GM19023 (cell line): ENCODE measurements at regions not wholly inside any gene's neighbourhood (a gene's known extent, or its start where the extent isn't known, plus 50 kb on each side); places are given as distances from the start of the nearest gene placed in this dataset.
"Not testable (repeated sequence)": the region's sequence is repeated elsewhere in the genome, so short reads cannot be mapped to it uniquely, and the experiment has no call there.

Experiments used
- ATAC-seq: cut with Tn5 transposase; IDR thresholded peaks from one replicate; pipeline ENCODE4 v1.9.1; 2021; ENCODE audit warnings: mild to moderate bottlenecking, moderate library complexity; ENCODE audit not compliant: unreplicated experiment

- ATAC-seq: no peak
Measured at GRCh38 chrX:8027827-8028226, 100.6 kb upstream of the PNPLA4 start.

GRCh38 chrX:8025705-8026104 lies 98.5 kb upstream of the PNPLA4 start:
- no peak for ATAC-seq

GRCh38 chrX:8018934-8019333 lies 91.7 kb upstream of the PNPLA4 start:
- ATAC-seq: no peak

- no peak for ATAC-seq
Measured at GRCh38 chrX:8010105-8010504, 82.9 kb upstream of the PNPLA4 start.

- ATAC-seq: no peak
Measured at GRCh38 chrX:8005678-8006347, 78.6 kb upstream of the PNPLA4 start.

GRCh38 chrX:8003147-8003883 lies 76.1 kb upstream of the PNPLA4 start:
- no peak for ATAC-seq

GRCh38 chrX:7996851-7997250 lies 69.6 kb upstream of the PNPLA4 start:
- ATAC-seq: no peak

DNA sequence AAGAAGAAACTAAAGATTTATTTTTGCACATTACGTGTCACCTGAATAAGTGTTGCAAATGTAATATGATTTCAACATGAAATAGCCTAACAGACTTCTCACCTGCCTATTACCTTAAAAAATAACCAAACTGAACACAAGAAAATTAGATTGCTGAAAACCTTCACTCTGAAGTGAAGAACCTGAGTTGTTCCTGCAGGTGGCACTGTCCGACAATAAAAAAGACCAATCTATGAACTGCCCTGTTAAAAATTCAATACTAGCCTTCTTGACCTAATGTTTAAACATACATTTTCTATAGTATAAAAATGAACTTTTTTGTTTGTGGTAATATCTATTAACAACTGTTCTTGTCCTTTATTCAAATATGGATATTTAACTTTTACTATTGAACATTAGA lies 69.2 kb upstream of the PNPLA4 start:
- ATAC-seq: no peak

- no peak for ATAC-seq
Measured at GRCh38 chrX:7993873-7994272, 66.7 kb upstream of the PNPLA4 start.

- not testable (repeated sequence) for ATAC-seq
Measured at GRCh38 chrX:7988013-7988759, 61.0 kb upstream of the PNPLA4 start.

DNA sequence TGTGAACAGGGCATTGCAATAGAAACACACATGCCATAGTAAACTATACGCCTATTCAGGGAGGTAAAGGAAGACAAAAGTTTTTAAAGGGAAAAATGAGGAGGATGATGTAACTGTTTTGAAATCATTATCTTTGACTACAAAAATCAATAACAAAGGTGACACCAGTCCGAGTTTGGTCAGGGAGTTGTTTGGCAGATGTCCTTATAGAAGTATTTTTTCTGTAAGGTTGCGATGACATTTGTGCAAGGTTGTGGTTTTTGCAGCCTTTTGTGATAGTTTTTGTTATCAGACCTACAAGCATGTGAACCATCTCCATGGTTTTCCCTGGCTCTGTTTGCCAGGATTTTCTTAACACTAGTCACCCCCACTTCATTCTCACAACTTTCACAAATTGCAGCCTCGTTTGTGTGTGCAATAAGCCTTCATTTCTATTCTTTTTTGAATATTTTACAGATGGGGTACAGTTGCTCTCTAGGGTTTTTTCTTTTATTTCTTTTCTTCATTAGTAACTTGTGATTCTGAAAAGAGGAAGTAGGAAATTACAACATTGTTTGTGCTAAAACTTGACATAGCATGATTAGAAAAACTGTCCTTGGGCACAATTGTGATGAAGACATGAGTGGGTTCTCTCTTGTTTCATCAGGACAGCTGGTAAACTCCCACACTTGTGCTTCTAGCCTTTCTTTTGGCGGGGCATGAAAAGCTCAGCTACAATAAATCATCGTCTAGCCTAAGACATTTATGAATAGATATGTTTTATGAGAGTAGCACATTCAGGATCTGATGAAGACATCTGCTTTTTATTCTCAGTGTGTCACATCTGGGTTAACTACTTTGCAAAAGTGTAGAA lies 60.2 kb upstream of the PNPLA4 start:
- ATAC-seq: peak; percentile 60

GRCh38 chrX:7986738-7987137 lies 59.5 kb upstream of the PNPLA4 start:
- not testable (repeated sequence) for ATAC-seq

GRCh38 chrX:7985568-7985967 lies 58.4 kb upstream of the PNPLA4 start:
- no peak for ATAC-seq

DNA sequence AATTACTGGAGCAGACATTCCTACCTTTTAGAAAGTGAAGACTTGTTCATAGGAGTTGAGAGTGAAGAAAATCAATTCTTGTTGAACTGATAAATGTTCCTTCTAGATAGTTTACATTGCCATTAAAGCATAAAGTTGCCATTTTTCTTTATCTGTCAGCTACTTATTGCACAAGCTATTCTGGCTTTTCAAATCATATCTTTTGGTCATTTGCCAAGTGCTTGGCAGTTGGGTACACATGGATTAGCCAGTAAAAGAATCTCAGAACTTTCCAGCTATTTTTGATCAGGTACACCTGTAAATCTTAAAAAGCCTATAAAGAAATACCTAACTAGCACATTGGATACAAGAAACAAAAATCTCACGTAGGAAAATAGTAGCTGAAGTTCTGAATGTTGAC lies 56.4 kb upstream of the PNPLA4 start:
- ATAC-seq: no peak
